Right atrium auricular region (tissue), 2 donors: ENCODE measurements at regions not wholly inside any gene's neighbourhood (a gene's known extent, or its start where the extent isn't known, plus 50 kb on each side); places are given as distances from the start of the nearest gene placed in this dataset.

Experiments used
- DNase-seq: peaks from one replicate; pipeline ENCODE4 v3.0.0-alpha.2; 2019; ENCODE audit warnings: low spot score
- H3K27ac ChIP-seq, 2 donors: fragments of 200-600 bp; sonication (generic); 1 replicate in 1 of 2; 2 replicates in 1 of 2; pipeline ENCODE4 v1.5.1; 2016 to 2019
- H3K27me3 ChIP-seq, 2 donors: fragments of 200-600 bp; sonication (generic); one replicate each; pipeline versions ENCODE4 v1.5.1 to v1.6.0; 2017 to 2019
- H3K36me3 ChIP-seq: fragments of 200-600 bp; sonication (generic); one replicate; pipeline ENCODE4 v1.5.1; 2016
- H3K4me1 ChIP-seq, 2 donors: fragments of 200-600 bp; sonication (generic); one replicate each; pipeline versions ENCODE4 v1.5.1 to v1.6.0; 2017 to 2019
- H3K4me3 ChIP-seq, 2 donors: fragments of 200-600 bp; sonication (generic); 1 replicate in 1 of 2; 2 replicates in 1 of 2; pipeline ENCODE4 v1.5.1; 2017 to 2019; ENCODE audit warnings: mild to moderate bottlenecking in 1 of 2, moderate library complexity in 1 of 2
- H3K9me3 ChIP-seq, 2 donors: fragments of 200-600 bp; sonication (generic); one replicate each; pipeline ENCODE4 v1.5.1; 2019
- TF ChIP-seq, protein P1 (sequence below), 2 donors: fragments of 200-600 bp; sonication (generic); IDR thresholded peaks; one replicate each; pipeline ENCODE4 v1.5.1; 2019; ENCODE audit warnings: antibody characterized with exemption in 2 of 2

DNA sequence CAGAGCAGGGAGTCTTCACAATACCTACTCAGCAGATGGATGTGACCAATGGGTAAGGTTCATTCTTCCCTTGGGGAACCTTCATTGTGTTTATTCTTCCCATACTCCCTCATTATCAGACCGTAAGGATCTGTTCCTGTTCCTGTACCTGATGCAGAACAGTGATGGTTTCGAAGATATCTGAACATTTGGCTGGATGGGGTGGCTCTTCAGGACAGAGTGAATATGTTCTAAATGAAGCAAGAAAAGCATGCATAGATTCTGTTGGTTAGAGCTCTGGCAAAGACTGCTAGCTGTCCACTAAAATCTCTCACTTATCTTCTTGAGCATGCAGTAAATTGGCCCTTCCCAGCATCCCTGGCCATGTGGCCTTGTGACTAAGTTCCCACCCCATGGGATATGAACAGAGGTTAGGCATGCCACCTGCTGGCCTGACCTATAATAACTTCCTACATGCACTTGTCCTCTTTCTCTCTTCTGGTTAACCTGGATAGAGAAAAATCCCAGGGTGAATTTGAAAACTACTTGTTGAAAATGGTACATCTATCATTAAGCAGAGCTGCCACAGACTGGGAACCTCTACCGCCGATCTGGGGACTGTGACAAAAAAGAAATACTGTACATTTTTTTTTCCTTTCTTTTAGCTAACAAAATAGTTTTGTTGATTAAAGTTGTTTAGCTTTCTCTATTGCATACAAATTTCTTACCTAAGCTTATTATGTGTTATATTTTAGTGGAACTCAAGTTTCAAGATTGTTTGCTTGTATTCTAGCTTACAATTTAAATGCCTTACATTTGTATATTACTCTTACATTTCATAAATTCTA lies 60.0 kb upstream of the BANK1 start:
- TF ChIP-seq, protein P1, sequence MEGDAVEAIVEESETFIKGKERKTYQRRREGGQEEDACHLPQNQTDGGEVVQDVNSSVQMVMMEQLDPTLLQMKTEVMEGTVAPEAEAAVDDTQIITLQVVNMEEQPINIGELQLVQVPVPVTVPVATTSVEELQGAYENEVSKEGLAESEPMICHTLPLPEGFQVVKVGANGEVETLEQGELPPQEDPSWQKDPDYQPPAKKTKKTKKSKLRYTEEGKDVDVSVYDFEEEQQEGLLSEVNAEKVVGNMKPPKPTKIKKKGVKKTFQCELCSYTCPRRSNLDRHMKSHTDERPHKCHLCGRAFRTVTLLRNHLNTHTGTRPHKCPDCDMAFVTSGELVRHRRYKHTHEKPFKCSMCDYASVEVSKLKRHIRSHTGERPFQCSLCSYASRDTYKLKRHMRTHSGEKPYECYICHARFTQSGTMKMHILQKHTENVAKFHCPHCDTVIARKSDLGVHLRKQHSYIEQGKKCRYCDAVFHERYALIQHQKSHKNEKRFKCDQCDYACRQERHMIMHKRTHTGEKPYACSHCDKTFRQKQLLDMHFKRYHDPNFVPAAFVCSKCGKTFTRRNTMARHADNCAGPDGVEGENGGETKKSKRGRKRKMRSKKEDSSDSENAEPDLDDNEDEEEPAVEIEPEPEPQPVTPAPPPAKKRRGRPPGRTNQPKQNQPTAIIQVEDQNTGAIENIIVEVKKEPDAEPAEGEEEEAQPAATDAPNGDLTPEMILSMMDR (IDR thresholded peaks at IDR 0.05): peak; percentile 32 to 77
- Histone ChIP-seq H3K27me3 (no peaks in the 10 kb centered on the region), H3K36me3 (no peaks in the 10 kb centered on the region), H3K4me1 (no peaks in the 10 kb centered on the region), H3K9me3 (no peaks in the 10 kb centered on the region), H3K27ac (no peak overlapping the region), H3K4me3 (no peak overlapping the region)
- DNase-seq: peak; percentile 71

DNA sequence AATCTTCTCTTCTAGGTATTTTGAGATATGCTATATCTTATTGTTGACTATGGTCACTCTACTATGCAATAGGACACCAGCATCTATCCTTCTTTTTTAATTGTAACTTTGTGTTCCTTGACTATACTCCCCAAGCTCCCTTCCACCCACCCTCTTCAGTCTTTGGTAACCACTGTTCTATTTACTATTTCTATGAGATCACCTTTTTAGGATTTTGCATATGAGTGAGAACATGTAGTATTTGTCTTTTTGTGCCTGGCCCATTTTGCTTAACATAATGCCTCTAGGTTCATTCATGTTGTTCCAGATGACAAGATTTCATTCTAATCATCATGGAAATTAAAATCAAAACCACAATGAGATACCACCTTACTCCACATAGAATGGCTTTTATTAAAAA lies 63.3 kb upstream of the BANK1 start:
- Histone ChIP-seq H3K27me3 (no peaks in the 10 kb centered on the region), H3K27ac (no peak overlapping the region), H3K36me3 (no peaks in the 10 kb centered on the region), H3K4me1 (no peaks in the 10 kb centered on the region), H3K9me3 (no peaks in the 10 kb centered on the region), H3K4me3 (no peak overlapping the region)
- TF ChIP-seq, protein P1 (IDR thresholded peaks at IDR 0.05): no peak
- DNase-seq: no peak

DNA sequence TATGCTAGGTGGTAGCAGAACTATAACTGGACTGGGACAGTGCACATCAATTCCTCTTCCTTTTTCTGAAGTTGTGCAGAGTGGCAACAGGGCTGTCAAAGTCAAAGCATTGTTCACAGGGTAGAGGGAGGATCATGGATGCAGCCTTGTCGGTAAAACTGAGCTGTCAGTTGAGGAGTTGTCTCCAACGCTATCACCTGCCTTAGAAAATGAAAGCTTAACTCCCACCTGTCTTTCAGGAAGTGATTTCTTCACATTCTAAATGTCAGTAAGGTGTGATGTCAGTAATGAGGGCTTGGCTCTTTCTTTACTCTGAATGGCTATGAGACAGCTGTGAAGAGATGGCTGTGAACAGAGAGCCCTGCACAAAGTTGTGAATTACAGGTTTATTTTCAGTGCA lies 66.4 kb upstream of the BANK1 start:
- TF ChIP-seq, protein P1 (IDR thresholded peaks at IDR 0.05): no peak
- Histone ChIP-seq H3K4me1 (no peaks in the 10 kb centered on the region), H3K27ac (no peak overlapping the region), H3K9me3 (no peaks in the 10 kb centered on the region), H3K27me3 (no peaks in the 10 kb centered on the region), H3K4me3 (no peak overlapping the region), H3K36me3 (no peaks in the 10 kb centered on the region)
- no peak for DNase-seq

DNA sequence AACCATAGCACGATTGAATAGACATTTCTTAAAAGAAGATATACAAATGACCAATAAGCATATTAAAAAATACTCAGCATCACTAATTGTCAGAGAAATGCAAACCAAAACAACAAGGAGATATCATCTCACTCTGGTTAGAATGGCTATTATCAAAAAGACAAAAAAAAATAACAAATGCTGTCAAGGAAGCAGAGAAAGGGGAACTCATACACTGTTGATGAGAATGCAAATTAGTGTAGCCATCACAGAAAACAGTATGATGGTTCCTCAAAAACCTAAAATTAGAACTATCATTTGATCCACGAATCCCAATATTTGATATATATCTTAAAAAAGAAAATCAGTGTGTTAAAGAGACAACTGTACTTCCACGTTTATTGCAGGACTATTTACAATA lies 71.7 kb upstream of the BANK1 start:
- Histone ChIP-seq H3K9me3 (peaks cover 0 to 39% of the 10 kb centered on the region in 2 donors), H3K36me3 (no peaks in the 10 kb centered on the region), H3K4me3 (no peak overlapping the region), H3K4me1 (no peaks in the 10 kb centered on the region), H3K27ac (no peak overlapping the region), H3K27me3 (no peaks in the 10 kb centered on the region)
- no peak for DNase-seq
- TF ChIP-seq, protein P1 (IDR thresholded peaks at IDR 0.05): no peak

DNA sequence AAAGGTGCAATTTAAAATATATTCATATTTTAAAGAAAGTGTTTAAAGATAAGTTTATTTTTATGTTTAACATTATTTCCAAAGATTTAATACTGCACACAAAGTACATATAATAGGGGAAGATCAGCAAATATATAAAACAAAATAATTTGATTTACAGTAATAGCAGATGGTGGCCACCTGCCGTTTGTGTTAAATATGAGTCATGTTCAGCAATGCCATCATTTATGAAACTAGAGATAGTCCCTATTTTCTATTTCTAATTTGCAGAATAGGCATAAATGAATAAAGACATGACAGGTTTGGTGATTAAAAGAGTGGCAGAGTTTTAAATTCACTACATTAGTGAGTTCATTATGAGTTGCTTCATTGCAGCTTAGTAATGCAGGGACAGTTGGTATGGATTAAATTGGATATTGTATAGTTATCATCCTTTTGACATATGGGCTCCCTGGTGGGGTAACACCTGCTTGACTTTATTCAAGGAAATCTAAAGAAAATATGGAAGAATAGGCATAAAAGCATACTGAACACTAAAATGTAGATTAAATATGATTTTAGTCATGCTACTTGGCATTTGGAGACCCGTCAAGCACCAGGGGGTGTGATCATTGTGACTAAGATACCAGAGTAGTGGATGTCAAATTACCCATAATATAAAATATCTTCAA lies 78.8 kb upstream of the BANK1 start:
- H3K36me3 ChIP-seq: no peaks in the 10 kb centered on the region
- DNase-seq: no peak
- no peaks in the 10 kb centered on the region for H3K27me3 ChIP-seq
- no peak overlapping the region for H3K4me3 ChIP-seq
- H3K27ac ChIP-seq: no peak overlapping the region
- no peaks in the 10 kb centered on the region for H3K4me1 ChIP-seq
- TF ChIP-seq, protein P1 (IDR thresholded peaks at IDR 0.05): no peak
- peaks cover 0 to 30% of the 10 kb centered on the region in 2 donors for H3K9me3 ChIP-seq
